Pancreas (tissue), 10 donors: ENCODE measurements at regions not wholly inside any gene's neighbourhood (a gene's known extent, or its start where the extent isn't known, plus 50 kb on each side); places are given as distances from the start of the nearest gene placed in this dataset.

ENCODE experiments used
- ATAC-seq, 4 donors: fragments of 200-7000 bp; cut with Tn5 transposase; one replicate each; pipeline versions ENCODE4 v1.8.0 to v1.9.1; 2020; ENCODE audit warnings: mild to moderate bottlenecking in 4 of 4, moderate library complexity in 4 of 4
- DNase-seq, 6 donors: peaks; one replicate each; pipeline ENCODE4 v3.0.0-alpha.2; 2020
- FAIRE-seq: peaks from 2 replicates; lab custom pipeline; 2012; peaks lifted over from hg19 to GRCh38; lab: Jason Lieb, UNC
- H3K27ac ChIP-seq, 4 donors: fragments of 200-600 bp; sonication (generic); 1 replicate in 3 of 4; 2 replicates in 1 of 4; pipeline versions ENCODE4 v1.5.0 to v1.8.0; 2020
- H3K27me3 ChIP-seq, 4 donors: fragments of 200-600 bp; one replicate each; pipeline ENCODE4 v1.8.0; 2021
- H3K36me3 ChIP-seq, 3 donors: fragments of 200-600 bp; sonication (generic) in 1 of 3; one replicate each; pipeline versions ENCODE4 v1.5.0 to v1.8.0; 2020 to 2021
- H3K4me1 ChIP-seq, 3 donors: fragments of 200-600 bp; one replicate each; pipeline ENCODE4 v1.8.0; 2021
- H3K4me3 ChIP-seq, 4 donors: fragments of 200-600 bp; sonication (generic) in 2 of 4; one replicate each; pipeline versions ENCODE4 v1.5.0 to v1.8.0; 2020 to 2021
- H3K9me3 ChIP-seq, 4 donors: fragments of 200-600 bp; one replicate each; pipeline ENCODE4 v1.8.0; 2021
- WGBS, 2 donors: extraction: QIAGEN DNeasy Blood & Tissue Kit; methylation state at CpG; one replicate each; pipeline ENCODE4 v1.1.7; 2013; 5-methylcytosine and 5-hydroxymethylcytosine counted together
- intact Hi-C, 3 donors: fragments of 100-400 bp; cut with DNase I; formaldehyde crosslinking; loops; one replicate each; pipeline versions ENCODE4 v1.11.1 to v1.14.2; 2022
- TF ChIP-seq, protein P1 (sequence below), 4 donors: fragments of 200-600 bp; sonication (generic) in 3 of 4; IDR thresholded peaks; one replicate each; pipeline versions ENCODE4 v1.5.0 to v1.8.0; 2021; ENCODE audit warnings: antibody characterized with exemption in 4 of 4
- donor health status: healthy with polysubstance abuse.
- donor health status: DM: no; HTN: no; CAD: no; lungs with moderate emphysema.
- donor health status: DM: no; HTN: no; CAD: no.
- donor health status: control.
- donor health status: control.
- donor health status: Bipolar disorder and iron deficiency.
- donor health status: DM: yes; HTN: yes; CAD: no.
- donor health status: DM: no; HTN: no; CAD: no.
- donor health status: DM: no; HTN: no; CAD: no.
- donor health status: DM: yes; HTN: yes; CAD: no.

DNA sequence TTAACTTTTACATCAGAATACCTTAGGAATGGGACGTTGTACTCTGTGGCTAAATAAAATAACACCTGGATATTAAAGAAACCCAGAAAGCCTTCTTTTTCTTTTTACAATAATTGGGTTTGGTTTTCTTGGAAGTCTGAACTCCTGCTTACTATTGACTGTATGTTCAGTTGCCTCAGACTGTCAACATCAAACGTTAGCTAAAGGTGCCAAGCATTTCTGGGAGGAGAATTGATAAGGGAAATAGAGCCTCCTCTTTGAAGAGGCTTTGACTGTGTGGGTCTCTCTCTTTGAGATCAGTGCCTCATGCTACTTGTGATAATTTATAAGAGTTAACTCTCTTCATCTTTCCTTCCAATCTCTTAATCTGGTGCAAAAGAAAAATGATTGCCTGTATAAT, 224.7 kb upstream of the BMPER start:
- no peaks in the 10 kb centered on the region for H3K4me1 ChIP-seq
- intact Hi-C loops, result no loop called here
- 57 to 61% methylated on average over 2 of the region's 2 CpGs for WGBS, 2 donors
- H3K4me3 ChIP-seq, result no peak overlapping the region
- no peaks in the 10 kb centered on the region for H3K9me3 ChIP-seq
- ATAC-seq (no peak), FAIRE-seq (no peak), DNase-seq (no peak)
- H3K36me3 ChIP-seq, result no peaks in the 10 kb centered on the region
- H3K27me3 ChIP-seq, result no peaks in the 10 kb centered on the region
- TF ChIP-seq, protein P1, sequence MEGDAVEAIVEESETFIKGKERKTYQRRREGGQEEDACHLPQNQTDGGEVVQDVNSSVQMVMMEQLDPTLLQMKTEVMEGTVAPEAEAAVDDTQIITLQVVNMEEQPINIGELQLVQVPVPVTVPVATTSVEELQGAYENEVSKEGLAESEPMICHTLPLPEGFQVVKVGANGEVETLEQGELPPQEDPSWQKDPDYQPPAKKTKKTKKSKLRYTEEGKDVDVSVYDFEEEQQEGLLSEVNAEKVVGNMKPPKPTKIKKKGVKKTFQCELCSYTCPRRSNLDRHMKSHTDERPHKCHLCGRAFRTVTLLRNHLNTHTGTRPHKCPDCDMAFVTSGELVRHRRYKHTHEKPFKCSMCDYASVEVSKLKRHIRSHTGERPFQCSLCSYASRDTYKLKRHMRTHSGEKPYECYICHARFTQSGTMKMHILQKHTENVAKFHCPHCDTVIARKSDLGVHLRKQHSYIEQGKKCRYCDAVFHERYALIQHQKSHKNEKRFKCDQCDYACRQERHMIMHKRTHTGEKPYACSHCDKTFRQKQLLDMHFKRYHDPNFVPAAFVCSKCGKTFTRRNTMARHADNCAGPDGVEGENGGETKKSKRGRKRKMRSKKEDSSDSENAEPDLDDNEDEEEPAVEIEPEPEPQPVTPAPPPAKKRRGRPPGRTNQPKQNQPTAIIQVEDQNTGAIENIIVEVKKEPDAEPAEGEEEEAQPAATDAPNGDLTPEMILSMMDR (IDR thresholded peaks at IDR 0.05), result no peak
- H3K27ac ChIP-seq, result no peak overlapping the region

GRCh38 chr7:33685503-33685902, 219.8 kb upstream of the BMPER start:
- Histone ChIP-seq H3K36me3 (no peaks in the 10 kb centered on the region), H3K4me1 (no peaks in the 10 kb centered on the region), H3K27me3 (no peaks in the 10 kb centered on the region), H3K27ac (no peak overlapping the region), H3K9me3 (no peaks in the 10 kb centered on the region), H3K4me3 (no peak overlapping the region)
- WGBS, 2 donors, result 92 to 94% methylated on average over 9 of the region's 9 CpGs
- TF ChIP-seq, protein P1 (IDR thresholded peaks at IDR 0.05), result no peak
- intact Hi-C loops, result no loop called here
- FAIRE-seq (no peak), DNase-seq (no peak), ATAC-seq (no peak)

GRCh38 chr7:33685981-33686683, 219.2 kb upstream of the BMPER start:
- no peak for FAIRE-seq
- TF ChIP-seq, protein P1 (IDR thresholded peaks at IDR 0.05), result no peak

GRCh38 chr7:33687625-33688024, 217.7 kb upstream of the BMPER start:
- Histone ChIP-seq H3K36me3 (no peaks in the 10 kb centered on the region), H3K9me3 (no peaks in the 10 kb centered on the region), H3K4me3 (no peak overlapping the region), H3K4me1 (no peaks in the 10 kb centered on the region), H3K27ac (no peak overlapping the region), H3K27me3 (no peaks in the 10 kb centered on the region)
- no peak for DNase-seq
- FAIRE-seq, result no peak
- ATAC-seq, result no peak
- 83 to 96% methylated on average over 3 of the region's 3 CpGs for WGBS, 2 donors
- intact Hi-C loops, result no loop called here
- TF ChIP-seq, protein P1 (IDR thresholded peaks at IDR 0.05), result no peak

More at GRCh38 chr7:33685981-33686683, 219.2 kb upstream of the BMPER start:
- Histone ChIP-seq H3K27ac (no peak overlapping the region), H3K4me3 (no peak overlapping the region), H3K9me3 (no peaks in the 10 kb centered on the region), H3K36me3 (no peaks in the 10 kb centered on the region), H3K4me1 (no peaks in the 10 kb centered on the region), H3K27me3 (no peaks in the 10 kb centered on the region)
- intact Hi-C loops, result no loop called here
- no peak for DNase-seq
- WGBS, 2 donors, result 81 to 82% methylated on average over 17 of the region's 17 CpGs
- no peak for ATAC-seq

DNA sequence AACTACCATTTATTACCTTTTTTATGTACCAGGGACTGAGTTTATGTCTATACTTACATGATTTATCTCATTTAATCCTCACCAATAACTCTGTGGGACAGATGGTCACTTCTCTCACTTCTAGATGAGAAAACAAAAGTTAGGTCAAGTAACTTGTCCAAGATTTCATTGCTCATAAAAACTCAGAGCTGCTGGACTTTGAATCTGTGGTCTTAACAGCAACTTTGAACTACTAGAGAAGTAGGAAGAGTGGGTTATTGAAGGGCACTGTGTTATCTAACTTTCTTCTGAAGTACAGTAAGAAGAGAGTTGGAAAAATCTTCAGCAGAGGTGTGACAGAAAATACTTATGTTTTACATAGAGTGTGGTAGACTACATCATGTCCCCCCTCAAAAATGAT, 214.2 kb upstream of the BMPER start:
- no peak for DNase-seq
- no peak for ATAC-seq
- no peaks in the 10 kb centered on the region for H3K9me3 ChIP-seq
- TF ChIP-seq, protein P1 (IDR thresholded peaks at IDR 0.05), result no peak
- H3K4me1 ChIP-seq, result no peaks in the 10 kb centered on the region
- no peak overlapping the region for H3K4me3 ChIP-seq
- intact Hi-C loops, result no loop called here
- no peak overlapping the region for H3K27ac ChIP-seq
- no peaks in the 10 kb centered on the region for H3K27me3 ChIP-seq
- H3K36me3 ChIP-seq, result no peaks in the 10 kb centered on the region
- no peak for FAIRE-seq
